Ovary (tissue), 7 donors: ENCODE measurements at regions not wholly inside any gene's neighbourhood (a gene's known extent, or its start where the extent isn't known, plus 50 kb on each side); places are given as distances from the start of the nearest gene placed in this dataset.

Experiments used
- DNase-seq, 5 donors: peaks; one replicate each; pipeline ENCODE4 v3.0.0-alpha.2; 2019 to 2020
- H3K27ac ChIP-seq, 2 donors: fragments of 200-600 bp; one replicate each; pipeline versions ENCODE4 v1.5.1 to v1.8.0; 2019 to 2022
- H3K27me3 ChIP-seq: fragments of 200-600 bp; one replicate; pipeline ENCODE4 v1.8.0; 2022
- H3K36me3 ChIP-seq: fragments of 200-600 bp; sonication (generic); one replicate; pipeline ENCODE4 v1.5.1; 2019
- H3K4me1 ChIP-seq: one replicate; pipeline ENCODE4 v1.8.1; 2013; ENCODE audit warnings: mild to moderate bottlenecking, moderate library complexity; ENCODE audit not compliant: insufficient read depth
- H3K4me3 ChIP-seq: fragments of 200-600 bp; sonication (generic); one replicate; pipeline ENCODE4 v1.5.1; 2017
- H3K9me3 ChIP-seq, 2 donors: fragments of 200-600 bp in 1 of 2; sonication (generic) in 1 of 2; one replicate each; pipeline versions ENCODE4 v1.5.1 to v1.8.1; 2013 to 2019; ENCODE audit warnings: mild to moderate bottlenecking in 1 of 2, moderate library complexity in 1 of 2
- EP300 ChIP-seq: sonication (generic); formaldehyde crosslinking; IDR thresholded peaks from one replicate; pipeline ENCODE4 v1.6.1; 2017; ENCODE audit warnings: antibody characterized with exemption
- POLR2A ChIP-seq: fragments of 450-650 bp; IDR thresholded peaks from one replicate; pipeline ENCODE4 v1.6.1; 2017; ENCODE audit warnings: antibody characterized with exemption, mild to moderate bottlenecking, moderate library complexity
- WGBS, 3 donors: extraction: QIAGEN DNeasy Blood & Tissue Kit in 1 of 3; methylation state at CpG; one replicate each; pipeline versions ENCODE4 v1.1.5 to v1.1.7; 2013 to 2017; 5-methylcytosine and 5-hydroxymethylcytosine counted together
- intact Hi-C, 4 donors: fragments of 100-400 bp; cut with DNase I; formaldehyde crosslinking; loops; one replicate each; pipeline versions ENCODE4 v1.11.0 to v1.15.1; 2022 to 2023
- TF ChIP-seq, protein P1 (sequence below), 3 donors: fragments of 450-650 bp in 2 of 3; fragments of 200-600 bp in 1 of 3; IDR thresholded peaks; one replicate each; pipeline versions ENCODE4 v1.5.1 to v1.8.0; 2016 to 2022; ENCODE audit warnings: antibody characterized with exemption in 3 of 3, mild to moderate bottlenecking in 1 of 3
- donor health status: DM: no; HTN: no; CAD: no; lungs with moderate emphysema.
- donor health status: DM: no; HTN: no; CAD: no.
- donor health status: Bipolar disorder and iron deficiency.
- donor health status: DM: no; HTN: no; CAD: no.
- donor health status: DM: yes; HTN: yes; CAD: no.

DNA sequence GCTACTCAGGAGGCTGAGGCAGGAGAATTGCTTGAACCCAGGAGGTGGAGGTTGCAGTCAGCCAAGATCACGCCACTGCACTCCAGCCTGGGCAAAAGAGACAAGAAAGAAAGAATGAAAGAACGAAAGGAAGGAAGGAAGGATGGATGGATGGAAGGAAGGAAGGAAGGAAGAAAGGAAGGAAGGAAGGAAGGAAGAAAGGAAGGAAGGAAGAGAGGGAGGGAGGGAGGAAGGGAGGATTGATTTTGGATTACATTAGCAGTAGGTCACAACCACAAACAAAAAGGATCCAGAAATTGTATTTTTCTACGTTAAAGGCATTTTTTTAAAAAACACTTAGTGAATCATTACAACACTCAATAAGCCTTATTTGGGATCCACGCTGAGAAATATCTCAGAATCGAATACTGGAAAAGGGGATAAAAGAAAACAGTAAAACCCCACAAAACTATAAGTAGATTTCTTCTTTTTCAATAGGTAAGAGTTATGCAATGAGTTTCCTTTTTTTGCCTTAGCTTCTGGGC lies 136.9 kb upstream of the FREM1 start:
- Histone ChIP-seq H3K27ac (no peak overlapping the region), H3K4me1 (no peaks in the 10 kb centered on the region), H3K9me3 (no peaks in the 10 kb centered on the region), H3K4me3 (no peak overlapping the region), H3K36me3 (no peaks in the 10 kb centered on the region), H3K27me3 (no peaks in the 10 kb centered on the region)
- intact Hi-C loops, result no loop called here
- TF ChIP-seq, protein P1, sequence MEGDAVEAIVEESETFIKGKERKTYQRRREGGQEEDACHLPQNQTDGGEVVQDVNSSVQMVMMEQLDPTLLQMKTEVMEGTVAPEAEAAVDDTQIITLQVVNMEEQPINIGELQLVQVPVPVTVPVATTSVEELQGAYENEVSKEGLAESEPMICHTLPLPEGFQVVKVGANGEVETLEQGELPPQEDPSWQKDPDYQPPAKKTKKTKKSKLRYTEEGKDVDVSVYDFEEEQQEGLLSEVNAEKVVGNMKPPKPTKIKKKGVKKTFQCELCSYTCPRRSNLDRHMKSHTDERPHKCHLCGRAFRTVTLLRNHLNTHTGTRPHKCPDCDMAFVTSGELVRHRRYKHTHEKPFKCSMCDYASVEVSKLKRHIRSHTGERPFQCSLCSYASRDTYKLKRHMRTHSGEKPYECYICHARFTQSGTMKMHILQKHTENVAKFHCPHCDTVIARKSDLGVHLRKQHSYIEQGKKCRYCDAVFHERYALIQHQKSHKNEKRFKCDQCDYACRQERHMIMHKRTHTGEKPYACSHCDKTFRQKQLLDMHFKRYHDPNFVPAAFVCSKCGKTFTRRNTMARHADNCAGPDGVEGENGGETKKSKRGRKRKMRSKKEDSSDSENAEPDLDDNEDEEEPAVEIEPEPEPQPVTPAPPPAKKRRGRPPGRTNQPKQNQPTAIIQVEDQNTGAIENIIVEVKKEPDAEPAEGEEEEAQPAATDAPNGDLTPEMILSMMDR (IDR thresholded peaks at IDR 0.05), result no peak
- TF ChIP-seq EP300, result no peak
- no peak for TF ChIP-seq POLR2A
- no peak for DNase-seq
- 83 to 89% (median 84%) methylated on average over 5 of the region's 5 CpGs for WGBS, 3 donors

DNA sequence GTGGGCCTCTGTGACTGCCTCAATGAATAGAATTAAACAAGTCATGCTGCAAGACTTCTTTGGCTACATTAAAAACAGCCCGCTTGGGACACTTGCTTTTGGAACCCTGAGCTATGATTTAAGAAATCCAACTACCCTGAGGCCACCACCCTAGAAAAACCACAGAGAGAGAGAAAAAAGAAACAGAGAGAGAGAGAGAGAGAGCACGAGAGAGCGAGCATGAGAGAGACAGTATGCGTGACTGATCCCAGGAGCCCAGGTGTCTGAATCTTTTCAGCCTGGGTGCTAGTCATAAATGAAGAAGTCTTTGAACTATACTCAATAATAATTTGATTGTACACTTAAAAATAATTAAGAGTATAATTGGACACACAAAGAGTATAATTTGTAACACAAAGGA lies 123.1 kb upstream of the FREM1 start:
- no peak overlapping the region for H3K27ac ChIP-seq
- no peaks in the 10 kb centered on the region for H3K9me3 ChIP-seq
- TF ChIP-seq EP300, result no peak
- TF ChIP-seq, protein P1 (IDR thresholded peaks at IDR 0.05), result no peak
- TF ChIP-seq POLR2A, result no peak
- intact Hi-C loops, result no loop called here
- no peaks in the 10 kb centered on the region for H3K27me3 ChIP-seq
- DNase-seq, result no peak
- no peak overlapping the region for H3K4me3 ChIP-seq
- 93 to 94% (median 94%) methylated on average over 4 of the region's 4 CpGs for WGBS, 3 donors
- no peaks in the 10 kb centered on the region for H3K4me1 ChIP-seq
- H3K36me3 ChIP-seq, result no peaks in the 10 kb centered on the region

DNA sequence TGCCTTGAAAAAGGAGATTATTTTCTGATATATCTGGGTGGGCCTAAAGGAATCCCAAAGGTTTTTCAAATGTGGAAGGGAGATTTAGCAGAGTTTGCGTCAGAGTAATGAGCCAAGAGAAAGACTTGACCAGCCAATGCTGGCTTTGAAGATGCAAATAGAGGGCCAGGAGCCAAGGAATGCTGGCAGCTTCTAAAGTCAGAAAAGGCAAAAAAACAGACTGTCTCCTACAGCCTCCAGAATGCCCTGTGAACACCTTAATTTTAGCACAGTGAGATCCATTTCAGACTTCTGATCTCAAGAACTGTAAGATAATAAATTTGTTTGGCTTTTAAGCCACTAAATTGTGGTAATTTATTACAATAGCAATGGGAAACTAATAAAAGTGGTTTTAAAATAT lies 122.6 kb upstream of the FREM1 start:
- Histone ChIP-seq H3K36me3 (no peaks in the 10 kb centered on the region), H3K4me3 (no peak overlapping the region), H3K4me1 (no peaks in the 10 kb centered on the region), H3K9me3 (no peaks in the 10 kb centered on the region), H3K27me3 (no peaks in the 10 kb centered on the region), H3K27ac (no peak overlapping the region)
- DNase-seq, result no peak
- 83 to 94% (median 89%) methylated on average over 1 of the region's 1 CpG for WGBS, 3 donors
- intact Hi-C loops, result no loop called here
- TF ChIP-seq EP300 (no peak), POLR2A (no peak)
- TF ChIP-seq, protein P1 (IDR thresholded peaks at IDR 0.05), result no peak

DNA sequence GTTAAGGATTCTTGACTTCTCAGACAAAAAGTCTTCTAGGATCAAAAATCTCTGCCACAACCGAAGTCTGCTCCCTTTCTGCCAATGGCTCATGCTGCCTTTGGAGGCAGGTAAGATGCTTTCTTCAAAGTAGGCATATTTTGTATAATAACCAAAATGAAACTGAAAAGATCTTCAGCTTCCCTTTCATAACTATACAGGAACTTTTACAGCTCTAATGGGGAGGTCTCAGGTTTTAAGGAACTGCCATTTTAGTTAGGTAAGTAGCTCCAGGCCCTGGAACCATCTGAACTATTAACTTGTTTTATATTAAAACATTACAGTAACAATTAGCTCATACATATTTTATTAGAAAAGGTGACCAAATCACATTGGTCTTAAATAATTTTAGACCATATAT lies 110.9 kb upstream of the FREM1 start:
- Histone ChIP-seq H3K4me1 (no peaks in the 10 kb centered on the region), H3K4me3 (no peak overlapping the region), H3K9me3 (no peaks in the 10 kb centered on the region), H3K27me3 (no peaks in the 10 kb centered on the region), H3K36me3 (no peaks in the 10 kb centered on the region), H3K27ac (no peak overlapping the region)
- DNase-seq, result no peak
- intact Hi-C loops, result no loop called here
- TF ChIP-seq, protein P1 (IDR thresholded peaks at IDR 0.05), result no peak
- TF ChIP-seq EP300, result no peak
- TF ChIP-seq POLR2A, result no peak
- WGBS, 3 donors, result 68 to 92% (median 77%) methylated on average over 1 of the region's 1 CpG
